ENCODE measurements at regions not wholly inside any gene's neighbourhood (a gene's known extent, or its start where the extent isn't known, plus 50 kb on each side); places are given as distances from the start of the nearest gene placed in this dataset.
A peak's percentile ranks its signal among the peaks of the same experiment; 100 is the strongest.

- H3K36me3 ChIP-seq: no peaks in the 10 kb centered on the region
- intact Hi-C loops (cut with DNase I): no loop called here
- H3K27me3 ChIP-seq: no peaks in the 10 kb centered on the region
- ATAC-seq (no peak), DNase-seq (no peak)
- H3K4me1 ChIP-seq: peaks cover 42 to 88% of the 10 kb centered on the region in 2 donors
- TF ChIP-seq CTCF (IDR thresholded peaks at IDR 0.05): no peak
- no peak overlapping the region for H3K4me3 ChIP-seq
- H3K9me3 ChIP-seq: no peaks in the 10 kb centered on the region
- peak overlapping the region in 1 of 2 donors; percentile 67 for H3K27ac ChIP-seq
Observed at GRCh38 chr6:144339859-144340452, 54.8 kb downstream of the UTRN start.

DNA sequence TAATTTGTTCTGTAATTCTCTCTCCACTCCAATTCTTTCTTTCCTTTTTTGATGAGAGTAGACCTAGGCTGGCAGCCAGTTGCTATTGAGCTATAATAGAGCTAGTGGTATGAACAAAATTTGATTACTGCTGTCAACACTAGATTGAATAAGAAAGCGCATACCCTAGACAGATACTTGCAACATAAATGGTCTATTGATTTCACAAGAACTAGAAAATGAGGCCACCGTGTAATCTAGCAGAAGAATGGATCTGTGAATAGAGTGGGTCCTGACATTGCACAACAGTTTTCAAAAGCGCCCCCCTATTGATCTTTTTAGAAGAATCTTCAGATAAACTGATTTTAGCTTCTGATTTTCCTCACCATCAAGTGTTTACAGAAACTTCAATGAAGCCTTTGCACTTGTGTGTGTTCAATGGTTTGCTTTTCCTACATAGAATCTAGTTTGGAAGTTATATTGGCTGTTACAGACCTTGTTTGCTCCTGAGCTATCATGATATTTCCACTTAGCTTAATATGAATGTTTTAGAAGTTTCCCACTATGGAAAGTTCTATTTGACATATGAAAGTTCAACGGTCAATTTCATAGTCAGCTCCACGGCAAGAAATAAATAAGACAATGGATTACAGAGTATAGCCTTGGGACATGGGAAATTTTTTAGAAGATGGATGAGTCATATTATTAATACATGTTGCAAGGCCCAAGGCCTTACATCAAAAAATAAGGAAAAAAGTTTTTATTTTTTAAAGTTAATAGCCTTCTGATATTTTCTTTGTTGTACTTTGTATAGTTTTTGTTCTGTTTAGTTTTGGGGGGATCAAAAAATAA, 55.6 kb downstream of the UTRN start:
- no peak overlapping the region for H3K4me3 ChIP-seq
- intact Hi-C loops (cut with DNase I): no loop called here
- no peak for TF ChIP-seq CTCF (IDR thresholded peaks at IDR 0.05)
- DNase-seq (no peak), ATAC-seq (peak; percentile 6)
- H3K36me3 ChIP-seq: no peaks in the 10 kb centered on the region
- peaks cover 39 to 88% of the 10 kb centered on the region in 2 donors for H3K4me1 ChIP-seq
- peak overlapping the region in 1 of 2 donors; percentile 67 for H3K27ac ChIP-seq
- no peaks in the 10 kb centered on the region for H3K27me3 ChIP-seq
- H3K9me3 ChIP-seq: no peaks in the 10 kb centered on the region

- H3K27ac ChIP-seq: peak overlapping the region in 1 of 2 donors; percentile 80
- intact Hi-C loops (cut with DNase I): no loop called here
- no peaks in the 10 kb centered on the region for H3K27me3 ChIP-seq
- H3K9me3 ChIP-seq: no peaks in the 10 kb centered on the region
- DNase-seq (no peak), ATAC-seq (no peak)
- no peaks in the 10 kb centered on the region for H3K36me3 ChIP-seq
- no peak for TF ChIP-seq CTCF (IDR thresholded peaks at IDR 0.05)
- H3K4me1 ChIP-seq: peaks cover 43 to 98% of the 10 kb centered on the region in 2 donors
- no peak overlapping the region for H3K4me3 ChIP-seq
Observed at GRCh38 chr6:144341831-144342527, 56.8 kb downstream of the UTRN start.

GRCh38 chr6:144343701-144344428, 58.7 kb downstream of the UTRN start:
- H3K27me3 ChIP-seq: no peaks in the 10 kb centered on the region
- H3K27ac ChIP-seq: peak overlapping the region; percentile 41 to 80
- TF ChIP-seq CTCF (IDR thresholded peaks at IDR 0.05): no peak
- DNase-seq: peak in 1 of 4 donors; percentile 24
- H3K4me1 ChIP-seq: peaks cover 49 to 100% of the 10 kb centered on the region in 2 donors
- H3K9me3 ChIP-seq: no peaks in the 10 kb centered on the region
- peak; percentile 54 for ATAC-seq
- intact Hi-C loops (cut with DNase I): no loop called here
- no peaks in the 10 kb centered on the region for H3K36me3 ChIP-seq
- H3K4me3 ChIP-seq: peak overlapping the region in 1 of 2 donors; percentile 34
